H9 (cell line): ENCODE measurements at regions not wholly inside any gene's neighbourhood (a gene's known extent, or its start where the extent isn't known, plus 50 kb on each side); places are given as distances from the start of the nearest gene placed in this dataset.

Experiments used
- DNase-seq: peaks from one replicate; pipeline ENCODE4 v3.0.0-alpha.2; 2017
- H2AFZ ChIP-seq: one replicate; pipeline ENCODE4 v1.6.1; 2013; ENCODE audit warnings: mild to moderate bottlenecking, low read length, control low read depth, moderate library complexity
- H2AK5ac ChIP-seq: 2 replicates; pipeline ENCODE4 v1.6.1; 2013; ENCODE audit warnings: low read length, control low read depth, mixed read lengths; ENCODE audit not compliant: insufficient read length
- H2BK120ac ChIP-seq: one replicate; pipeline ENCODE4 v1.6.1; 2013; ENCODE audit warnings: low read depth, mild to moderate bottlenecking, low read length, control low read depth, inconsistent platforms; ENCODE audit not compliant: poor library complexity, severe bottlenecking
- H2BK12ac ChIP-seq: 2 replicates; pipeline ENCODE4 v1.6.1; 2013; ENCODE audit warnings: low read length, control low read depth, mixed read lengths, low read depth; ENCODE audit not compliant: insufficient read length
- H2BK15ac ChIP-seq: 2 replicates; pipeline ENCODE4 v1.6.1; 2013; ENCODE audit warnings: low read depth, low read length, control low read depth
- H2BK20ac ChIP-seq: one replicate; pipeline ENCODE4 v1.6.1; 2013; ENCODE audit warnings: low read depth, mild to moderate bottlenecking, low read length, control low read depth, inconsistent platforms; ENCODE audit not compliant: poor library complexity, severe bottlenecking
- H2BK5ac ChIP-seq: 2 replicates; pipeline ENCODE4 v1.6.1; 2013; ENCODE audit warnings: low read length, control low read depth, mixed read lengths; ENCODE audit not compliant: insufficient read length
- H3K14ac ChIP-seq: 2 replicates; pipeline ENCODE4 v1.6.1; 2013; ENCODE audit warnings: low read length, control low read depth; ENCODE audit not compliant: insufficient read depth
- H3K18ac ChIP-seq: 2 replicates; pipeline ENCODE4 v1.6.1; 2013; ENCODE audit warnings: low read depth, mild to moderate bottlenecking, mixed read lengths, low read length, control low read depth; ENCODE audit not compliant: insufficient read length
- H3K23ac ChIP-seq: 2 replicates; pipeline ENCODE4 v1.6.1; 2013; ENCODE audit warnings: low read length, control low read depth, mixed read lengths, low read depth; ENCODE audit not compliant: insufficient read length
- H3K23me2 ChIP-seq: 2 replicates; pipeline ENCODE4 v1.6.1; 2013; ENCODE audit warnings: low read depth, mild to moderate bottlenecking, mixed read lengths, low read length, control low read depth; ENCODE audit not compliant: insufficient read length, poor library complexity, severe bottlenecking
- H3K27ac ChIP-seq: 2 replicates; pipeline ENCODE4 v1.5.1; 2013; ENCODE audit warnings: low read length, control low read depth, mixed read lengths, low read depth; ENCODE audit not compliant: insufficient read length
- H3K27me3 ChIP-seq: 2 replicates; pipeline ENCODE4 v1.6.1; 2013; ENCODE audit warnings: low read length, control low read depth, inconsistent platforms; ENCODE audit not compliant: insufficient read depth
- H3K4ac ChIP-seq: 2 replicates; pipeline ENCODE4 v1.6.1; 2013; ENCODE audit warnings: low read depth, mild to moderate bottlenecking, control low read depth, inconsistent platforms, low read length, moderate library complexity
- H3K4me1 ChIP-seq: 2 replicates; pipeline ENCODE4 v1.6.1; 2013; ENCODE audit warnings: low read length, control low read depth, inconsistent platforms; ENCODE audit not compliant: insufficient read depth
- H3K4me2 ChIP-seq: 2 replicates; pipeline ENCODE4 v1.6.1; 2013; ENCODE audit warnings: low read length, control low read depth, mixed read lengths; ENCODE audit not compliant: insufficient read length, insufficient read depth
- H3K56ac ChIP-seq: 2 replicates; pipeline ENCODE4 v1.6.1; 2013; ENCODE audit warnings: low read depth, mild to moderate bottlenecking, mixed read lengths, low read length, control low read depth; ENCODE audit not compliant: insufficient read length
- H3K79me1 ChIP-seq: 2 replicates; pipeline ENCODE4 v1.6.1; 2013; ENCODE audit warnings: low read depth, mild to moderate bottlenecking, moderate library complexity, low read length, control low read depth, inconsistent platforms; ENCODE audit not compliant: insufficient read depth, poor library complexity, severe bottlenecking
- H3K79me2 ChIP-seq: 2 replicates; pipeline ENCODE4 v1.6.1; 2013; ENCODE audit warnings: low read length, control low read depth, inconsistent platforms; ENCODE audit not compliant: insufficient read depth
- H3K9ac ChIP-seq: 2 replicates; pipeline ENCODE4 v1.6.1; 2013; ENCODE audit warnings: low read length, control low read depth, mixed read lengths; ENCODE audit not compliant: insufficient read length; ENCODE audit errors: extremely low read depth
- H3K9me3 ChIP-seq: one replicate; pipeline ENCODE4 v1.6.1; 2013; ENCODE audit warnings: low read depth, low read length, inconsistent platforms; ENCODE audit not compliant: control insufficient read depth
- H3T11ph ChIP-seq: one replicate; pipeline ENCODE4 v1.6.1; 2013; ENCODE audit warnings: mild to moderate bottlenecking, low read length, control low read depth, inconsistent platforms
- H4K20me1 ChIP-seq: one replicate; pipeline ENCODE4 v1.6.1; 2013; ENCODE audit not compliant: control insufficient read depth, insufficient read length, insufficient read depth
- H4K5ac ChIP-seq: 2 replicates; pipeline ENCODE4 v1.6.1; 2013; ENCODE audit warnings: low read depth, mild to moderate bottlenecking, mixed read lengths, low read length, control low read depth; ENCODE audit not compliant: insufficient read length
- H4K8ac ChIP-seq: replicated peaks from 2 replicates; pipeline ENCODE4 v1.6.1; 2013; ENCODE audit warnings: low read length, control low read depth, mixed read lengths, low read depth; ENCODE audit not compliant: insufficient read length
- H4K91ac ChIP-seq: 2 replicates; pipeline ENCODE4 v1.6.1; 2013; ENCODE audit warnings: low read depth, mild to moderate bottlenecking, moderate library complexity, mixed read lengths, low read length, control low read depth; ENCODE audit not compliant: insufficient read length
- H3K27ac Mint-ChIP-seq, 3 experiments: 2 replicates in 2 of 3; 3 replicates in 1 of 3; pipeline ENCODE4 v1.8.0; 2020 to 2021; ENCODE audit warnings: mixed read lengths in 3 of 3, mild to moderate bottlenecking in 1 of 3, moderate library complexity in 1 of 3
- H3K27me3 Mint-ChIP-seq: 2 replicates; pipeline ENCODE4 v1.8.0; 2021; ENCODE audit warnings: low read depth, mild to moderate bottlenecking, moderate library complexity, mixed read lengths
- H3K36me3 Mint-ChIP-seq, 3 experiments: 2 replicates in 2 of 3; 3 replicates in 1 of 3; pipeline ENCODE4 v1.8.0; 2020 to 2021; ENCODE audit warnings: low read depth in 3 of 3, mixed read lengths in 3 of 3; ENCODE audit not compliant: insufficient read depth in 1 of 3
- H3K4me1 Mint-ChIP-seq, 2 experiments: 2 replicates each; pipeline ENCODE4 v1.8.0; 2020; ENCODE audit warnings: mixed read lengths in 2 of 2
- H3K4me3 Mint-ChIP-seq, 2 experiments: 2 replicates in 1 of 2; 3 replicates in 1 of 2; pipeline ENCODE4 v1.8.0; 2020 to 2021; ENCODE audit warnings: mild to moderate bottlenecking in 2 of 2, mixed read lengths in 2 of 2, moderate library complexity in 1 of 2
- H3K9me3 Mint-ChIP-seq, 2 experiments: 2 replicates in 1 of 2; 3 replicates in 1 of 2; pipeline ENCODE4 v1.8.0; 2020; ENCODE audit warnings: mild to moderate bottlenecking in 2 of 2, mixed read lengths in 2 of 2, moderate library complexity in 1 of 2
- WGBS: extraction: QIAGEN DNeasy Blood & Tissue Kit; methylation state at CpG from one replicate; pipeline ENCODE4 v1.1.7; 2013; ENCODE audit warnings: missing lambda C conversion rate, low lambda C conversion rate, mixed read lengths; ENCODE audit not compliant: insufficient read length; ENCODE audit errors: extremely low coverage; 5-methylcytosine and 5-hydroxymethylcytosine counted together
- TF ChIP-seq, protein P1 (sequence below): fragments of 200-600 bp; sonication (generic); conservative IDR thresholded peaks from 3 replicates; pipeline ENCODE4 v1.8.0; 2021; ENCODE audit warnings: antibody characterized with exemption, mild to moderate bottlenecking

DNA sequence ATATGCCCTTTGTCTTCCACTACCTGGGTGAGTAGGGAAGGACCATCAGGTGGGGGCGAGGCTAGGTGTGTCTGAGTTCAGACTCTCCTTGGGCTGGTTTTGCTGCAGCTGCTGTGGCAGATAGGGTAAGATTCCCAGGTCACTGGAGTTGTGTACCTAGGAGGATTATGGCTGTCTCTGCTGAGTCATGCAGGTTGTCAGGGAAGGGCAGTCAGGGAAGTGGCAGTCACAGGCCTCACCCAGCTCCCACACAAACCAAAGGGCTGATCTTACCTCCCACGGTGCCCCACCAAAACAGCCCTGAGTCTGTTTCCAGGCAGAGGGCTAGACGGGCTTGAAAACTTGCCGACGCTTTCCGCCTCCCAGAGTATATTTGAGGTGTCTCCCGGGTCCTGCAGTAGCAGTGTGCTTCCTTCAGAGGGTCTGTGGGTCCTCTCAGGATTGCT is 201.6 kb upstream of the PLXNA2 start:
- Histone ChIP-seq H2BK120ac (no peak overlapping the region), H4K20me1 (no peaks in the 10 kb centered on the region), H3K27ac (no peak overlapping the region), H3K14ac (no peak overlapping the region; the same call in 1 of the 2 replicates), H4K8ac (no peak overlapping the region), H3K9ac (no peak overlapping the region), H3K56ac (no peak overlapping the region), H3K23ac (no peak overlapping the region), H2AFZ (no peak overlapping the region), H4K5ac (no peak overlapping the region), H3K79me2 (no peaks in the 10 kb centered on the region), H3K18ac (no peak overlapping the region), H2BK20ac (no peak overlapping the region), H3K23me2 (no peaks in the 10 kb centered on the region), H3K79me1 (no peaks in the 10 kb centered on the region), H3K4me1 (peaks cover 2% of the 10 kb centered on the region; the same call in 1 of the 2 replicates), H3T11ph (no peak overlapping the region), H3K9me3 (no peaks in the 10 kb centered on the region), H2BK15ac (no peak overlapping the region), H4K91ac (no peak overlapping the region), H3K4ac (no peak overlapping the region), H2BK12ac (no peak overlapping the region), H2AK5ac (no peak overlapping the region), H3K4me2 (no peak overlapping the region), H3K27me3 (no peaks in the 10 kb centered on the region), H2BK5ac (no peak overlapping the region)
- H3K27ac Mint-ChIP-seq, result peak overlapping the region in 2 of 3 experiments; percentile 74 to 81; a peak in 3 of 7 replicates
- peaks cover 7 to 38% (median 16%) of the 10 kb centered on the region in 3 experiments for H3K36me3 Mint-ChIP-seq
- TF ChIP-seq, protein P1, sequence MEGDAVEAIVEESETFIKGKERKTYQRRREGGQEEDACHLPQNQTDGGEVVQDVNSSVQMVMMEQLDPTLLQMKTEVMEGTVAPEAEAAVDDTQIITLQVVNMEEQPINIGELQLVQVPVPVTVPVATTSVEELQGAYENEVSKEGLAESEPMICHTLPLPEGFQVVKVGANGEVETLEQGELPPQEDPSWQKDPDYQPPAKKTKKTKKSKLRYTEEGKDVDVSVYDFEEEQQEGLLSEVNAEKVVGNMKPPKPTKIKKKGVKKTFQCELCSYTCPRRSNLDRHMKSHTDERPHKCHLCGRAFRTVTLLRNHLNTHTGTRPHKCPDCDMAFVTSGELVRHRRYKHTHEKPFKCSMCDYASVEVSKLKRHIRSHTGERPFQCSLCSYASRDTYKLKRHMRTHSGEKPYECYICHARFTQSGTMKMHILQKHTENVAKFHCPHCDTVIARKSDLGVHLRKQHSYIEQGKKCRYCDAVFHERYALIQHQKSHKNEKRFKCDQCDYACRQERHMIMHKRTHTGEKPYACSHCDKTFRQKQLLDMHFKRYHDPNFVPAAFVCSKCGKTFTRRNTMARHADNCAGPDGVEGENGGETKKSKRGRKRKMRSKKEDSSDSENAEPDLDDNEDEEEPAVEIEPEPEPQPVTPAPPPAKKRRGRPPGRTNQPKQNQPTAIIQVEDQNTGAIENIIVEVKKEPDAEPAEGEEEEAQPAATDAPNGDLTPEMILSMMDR, result no peak
- no CpG with 5 or more reads among the region's 7 CpGs for WGBS
- no peak for DNase-seq
- H3K27me3 Mint-ChIP-seq, result no peaks in the 10 kb centered on the region; the same call in 1 of the 2 replicates
- H3K9me3 Mint-ChIP-seq, result peaks cover 25 to 29% of the 10 kb centered on the region in 2 experiments
- H3K4me3 Mint-ChIP-seq, result no peak overlapping the region
- peaks cover 16 to 21% of the 10 kb centered on the region in 2 experiments for H3K4me1 Mint-ChIP-seq
